Stimulated activated CD4-positive, alpha-beta T cell treated with anti-CD3 and anti-CD28 coated beads, Interleukin-4, amount 100 ng/mL, for 48 hours (primary cell): ENCODE measurements at regions not wholly inside any gene's neighbourhood (a gene's known extent, or its start where the extent isn't known, plus 50 kb on each side); places are given as distances from the start of the nearest gene placed in this dataset.
A peak's percentile ranks its signal among the peaks of the same experiment; 100 is the strongest.

Source experiments
- DNase-seq, 2 donors: peaks; one replicate each; pipeline ENCODE4 v3.0.0-alpha.2; 2020; ENCODE audit warnings: low read depth in 2 of 2

DNA sequence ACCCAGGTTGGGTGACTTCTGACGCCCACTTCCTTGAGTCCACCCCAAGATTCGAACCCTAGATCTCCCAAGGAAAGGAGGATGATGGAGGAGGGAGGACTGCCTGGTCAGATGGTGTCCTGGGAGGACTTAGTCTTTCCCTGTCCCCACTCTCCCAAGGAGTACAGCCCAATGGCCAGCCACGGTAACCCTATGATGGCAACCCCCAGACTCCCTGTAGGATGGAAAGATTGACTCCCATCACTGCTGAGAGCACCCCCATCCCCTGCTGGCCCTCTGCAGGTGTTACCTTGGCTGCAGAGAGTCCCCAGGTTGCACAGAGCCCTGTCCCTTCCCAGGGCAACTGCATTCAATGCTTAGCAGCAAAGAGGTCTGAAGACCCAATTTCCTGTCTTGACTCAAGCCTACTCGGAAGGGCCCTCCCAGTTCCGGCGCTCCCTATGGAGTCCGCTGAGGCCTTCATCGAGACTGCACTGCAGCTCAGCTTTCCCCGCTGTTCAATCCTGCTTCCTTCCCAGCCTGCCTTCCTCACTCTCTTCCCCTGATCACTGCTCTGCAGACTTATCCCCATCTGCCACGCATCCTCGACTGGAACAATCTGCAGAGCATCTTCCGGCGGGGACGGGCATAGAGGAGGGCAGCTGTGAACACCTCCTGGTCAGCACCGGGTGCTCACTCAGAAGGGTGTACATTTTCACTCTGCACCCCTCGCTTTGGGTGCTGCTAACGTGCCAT, 50.8 kb upstream of the OCM2 start:
- no peak for DNase-seq

DNA sequence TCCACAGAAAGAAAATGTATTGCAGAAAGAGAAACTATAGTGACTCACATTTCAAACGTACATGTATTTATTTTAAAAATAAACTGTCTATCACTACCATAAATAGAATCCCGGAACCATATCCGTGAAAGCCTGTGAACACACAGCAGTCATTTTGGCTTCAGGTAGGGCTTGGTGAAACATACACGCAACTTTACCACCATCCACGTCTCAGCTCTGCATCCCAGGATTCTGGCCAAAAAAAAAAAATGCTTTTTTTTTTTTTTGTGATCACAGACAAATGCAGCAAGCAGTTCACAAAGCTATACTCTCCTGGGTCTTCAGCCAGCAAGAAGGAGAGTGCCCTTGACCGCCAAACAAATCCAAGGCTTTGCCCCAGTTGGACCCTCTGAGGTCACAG, 56.8 kb upstream of the OCM2 start:
- DNase-seq: no peak

DNA sequence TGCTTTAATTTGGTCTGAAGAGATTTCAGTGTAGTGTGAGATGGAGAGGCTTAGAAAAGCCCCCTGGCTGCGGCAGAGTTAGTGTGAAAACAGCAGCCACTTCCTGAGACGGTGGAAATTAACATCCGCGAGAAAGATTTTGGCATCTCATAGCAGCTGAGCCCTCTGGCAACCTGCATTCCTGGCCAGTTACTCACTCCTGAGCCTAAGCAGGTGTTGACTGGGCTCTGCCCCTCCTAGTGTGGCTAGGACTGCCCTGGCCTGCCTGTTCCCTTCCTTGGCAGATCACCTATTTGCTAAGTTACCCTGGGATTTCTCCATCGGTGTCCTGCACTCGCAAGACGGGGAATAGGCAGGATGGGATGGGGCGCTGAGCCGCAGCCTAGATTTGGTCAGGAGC, 57.6 kb upstream of the LMTK2 start:
- DNase-seq: no peak

DNA sequence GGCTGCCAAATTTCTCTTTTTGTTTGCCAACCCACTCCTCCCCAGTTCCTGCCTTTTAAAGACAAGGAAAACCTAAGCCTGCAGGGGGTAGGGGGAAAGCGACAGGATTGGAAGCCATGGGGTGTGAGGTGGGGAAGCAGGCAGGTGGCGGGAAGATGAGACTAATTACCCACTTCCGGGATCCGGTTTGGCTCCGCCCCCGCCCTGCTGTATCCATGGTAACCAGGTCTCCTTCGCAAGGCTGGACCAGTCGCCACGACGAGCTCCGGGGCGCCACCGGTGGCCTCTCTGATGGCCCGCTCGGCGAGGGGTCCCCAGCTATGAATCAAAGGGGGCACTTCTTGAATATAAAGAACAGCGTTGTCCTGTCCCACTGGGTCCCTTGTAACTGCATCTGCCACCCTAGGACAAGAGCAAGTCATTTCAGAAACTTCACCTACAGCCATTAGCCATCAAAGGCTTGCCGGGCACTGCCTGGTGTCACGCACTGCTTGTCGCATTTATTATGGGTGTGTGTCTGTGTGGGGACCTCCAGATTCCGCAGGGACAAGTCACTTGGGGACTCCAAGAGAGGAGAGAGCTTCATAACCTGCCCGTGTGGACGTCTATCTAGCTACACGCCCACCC, 55.4 kb upstream of the LMTK2 start:
- peak; percentile 58 to 59 for DNase-seq

DNA sequence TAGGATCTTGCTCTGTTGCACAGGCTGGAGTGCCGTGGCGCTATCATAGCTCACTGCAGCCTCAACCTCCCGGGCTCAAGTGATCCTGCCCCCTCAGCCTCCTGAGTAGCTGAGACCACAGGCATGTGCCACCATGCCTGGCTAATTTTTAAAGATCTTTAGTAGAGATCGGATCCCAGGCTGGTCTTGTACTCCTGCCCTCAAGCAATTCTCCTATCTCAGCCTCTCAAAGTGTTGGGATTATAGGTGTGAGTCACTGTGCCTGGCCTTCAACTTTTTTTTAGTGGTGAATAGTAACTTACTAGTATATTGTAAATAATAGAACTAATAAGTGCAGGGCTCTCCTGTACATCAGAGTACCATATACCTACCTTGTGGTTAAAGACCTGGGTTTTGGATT, 52.1 kb upstream of the LMTK2 start:
- no peak for DNase-seq

DNA sequence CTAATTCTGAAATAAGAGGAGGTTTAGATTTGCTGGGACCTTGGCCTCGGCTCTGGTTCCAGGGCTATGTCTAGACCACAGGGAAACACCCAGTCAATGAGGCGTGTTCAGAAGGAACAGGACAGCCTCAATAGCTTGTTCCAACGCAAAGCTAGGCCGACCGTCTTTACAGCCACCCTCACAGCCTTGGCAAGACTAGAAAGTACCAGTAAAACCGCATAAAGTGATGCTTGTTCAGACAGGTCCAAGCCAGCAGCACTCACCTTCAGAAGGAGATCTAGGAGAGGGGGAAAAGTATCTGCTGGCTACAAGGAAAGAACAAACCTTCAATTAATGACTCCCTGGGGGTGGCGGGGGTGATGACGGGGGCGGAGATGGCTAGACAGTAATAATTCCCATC, 50.1 kb upstream of the LMTK2 start:
- DNase-seq: no peak
